Osteoblast (primary cell): ENCODE measurements at regions not wholly inside any gene's neighbourhood (a gene's known extent, or its start where the extent isn't known, plus 50 kb on each side); places are given as distances from the start of the nearest gene placed in this dataset.

Experiments used
- DNase-seq: peaks from one replicate; pipeline ENCODE4 v3.0.0; 2011; ENCODE audit warnings: low spot score, mixed read lengths; ENCODE audit not compliant: insufficient read length; ENCODE audit errors: missing footprints
- H2AFZ ChIP-seq: 2 replicates; pipeline ENCODE4 v1.6.0; 2011; ENCODE audit warnings: mild to moderate bottlenecking, low read length
- H3K27ac ChIP-seq: 2 replicates; pipeline ENCODE4 v1.5.1; 2011; ENCODE audit warnings: mild to moderate bottlenecking, low read depth, low read length, moderate library complexity
- H3K27me3 ChIP-seq: 2 replicates; pipeline ENCODE4 v1.6.0; 2012; ENCODE audit warnings: mild to moderate bottlenecking, control low read depth, inconsistent platforms, low read length, moderate library complexity; ENCODE audit not compliant: insufficient read depth
- H3K36me3 ChIP-seq: 2 replicates; pipeline ENCODE4 v1.5.1; 2011; ENCODE audit warnings: mild to moderate bottlenecking, low read length, control low read depth, moderate library complexity; ENCODE audit not compliant: insufficient read depth
- H3K4me1 ChIP-seq: 2 replicates; pipeline ENCODE4 v1.5.1; 2011; ENCODE audit warnings: mild to moderate bottlenecking, low read length, control low read depth, moderate library complexity; ENCODE audit not compliant: insufficient read depth
- H3K4me2 ChIP-seq: 2 replicates; pipeline ENCODE4 v1.6.0; 2011; ENCODE audit warnings: mild to moderate bottlenecking, low read length; ENCODE audit not compliant: insufficient read depth
- H3K4me3 ChIP-seq: fragments of 200-600 bp; sonication (generic); 3 replicates; pipeline ENCODE4 v1.5.1; 2012; ENCODE audit warnings: mild to moderate bottlenecking, low read length, inconsistent platforms; ENCODE audit not compliant: insufficient read depth
- H3K79me2 ChIP-seq: 2 replicates; pipeline ENCODE4 v1.6.0; 2012; ENCODE audit warnings: mild to moderate bottlenecking, low read length, control low read depth, inconsistent platforms; ENCODE audit not compliant: insufficient read depth
- H3K9me3 ChIP-seq: 2 replicates; pipeline ENCODE4 v1.5.1; 2011; ENCODE audit warnings: low read depth, low read length, control low read depth
- H4K20me1 ChIP-seq: 2 replicates; pipeline ENCODE4 v1.6.0; 2012; ENCODE audit warnings: mild to moderate bottlenecking, low read length, control low read depth; ENCODE audit not compliant: insufficient read depth
- CTCF ChIP-seq: IDR thresholded peaks from 2 replicates; pipeline ENCODE4 v1.5.1; 2011; ENCODE audit warnings: mild to moderate bottlenecking, low read depth, low read length, moderate library complexity; ENCODE audit errors: extremely low read depth

DNA sequence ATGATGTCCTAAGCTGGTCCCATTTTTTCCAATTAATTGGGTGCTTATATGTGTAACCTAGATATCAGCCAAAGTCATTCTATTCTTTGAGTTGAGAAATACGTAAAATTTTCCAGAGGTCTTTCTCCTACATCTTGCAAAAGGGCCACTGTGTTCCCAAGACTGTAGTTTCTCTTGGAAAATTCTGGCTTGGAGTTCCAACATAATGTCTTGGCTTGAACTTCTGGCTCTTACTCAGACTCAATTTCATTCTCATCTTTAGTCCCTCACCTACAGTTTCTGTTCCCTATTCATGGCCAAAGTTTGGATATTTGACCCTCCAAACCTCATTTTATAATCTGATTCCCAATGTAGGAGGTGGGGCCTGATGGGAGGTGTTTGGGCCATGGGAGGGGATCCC lies 201.4 kb upstream of the ARHGEF26 start:
- Histone ChIP-seq H3K4me2 (no peak overlapping the region), H4K20me1 (no peaks in the 10 kb centered on the region), H3K36me3 (no peaks in the 10 kb centered on the region), H2AFZ (no peak overlapping the region), H3K4me3 (no peak overlapping the region), H3K27ac (no peak overlapping the region), H3K79me2 (no peaks in the 10 kb centered on the region), H3K9me3 (no peaks in the 10 kb centered on the region), H3K4me1 (no peaks in the 10 kb centered on the region), H3K27me3 (no peaks in the 10 kb centered on the region)
- TF ChIP-seq CTCF, result no peak
- no peak for DNase-seq

- Histone ChIP-seq H3K4me2 (no peak overlapping the region), H3K79me2 (no peaks in the 10 kb centered on the region), H3K27ac (no peak overlapping the region), H3K9me3 (no peaks in the 10 kb centered on the region), H3K4me1 (no peaks in the 10 kb centered on the region), H2AFZ (no peak overlapping the region), H4K20me1 (no peaks in the 10 kb centered on the region), H3K4me3 (no peak overlapping the region), H3K27me3 (no peaks in the 10 kb centered on the region), H3K36me3 (no peaks in the 10 kb centered on the region)
- no peak for TF ChIP-seq CTCF
- DNase-seq, result no peak
Measured at GRCh38 chr3:153921826-153922225, 199.4 kb upstream of the ARHGEF26 start.

DNA sequence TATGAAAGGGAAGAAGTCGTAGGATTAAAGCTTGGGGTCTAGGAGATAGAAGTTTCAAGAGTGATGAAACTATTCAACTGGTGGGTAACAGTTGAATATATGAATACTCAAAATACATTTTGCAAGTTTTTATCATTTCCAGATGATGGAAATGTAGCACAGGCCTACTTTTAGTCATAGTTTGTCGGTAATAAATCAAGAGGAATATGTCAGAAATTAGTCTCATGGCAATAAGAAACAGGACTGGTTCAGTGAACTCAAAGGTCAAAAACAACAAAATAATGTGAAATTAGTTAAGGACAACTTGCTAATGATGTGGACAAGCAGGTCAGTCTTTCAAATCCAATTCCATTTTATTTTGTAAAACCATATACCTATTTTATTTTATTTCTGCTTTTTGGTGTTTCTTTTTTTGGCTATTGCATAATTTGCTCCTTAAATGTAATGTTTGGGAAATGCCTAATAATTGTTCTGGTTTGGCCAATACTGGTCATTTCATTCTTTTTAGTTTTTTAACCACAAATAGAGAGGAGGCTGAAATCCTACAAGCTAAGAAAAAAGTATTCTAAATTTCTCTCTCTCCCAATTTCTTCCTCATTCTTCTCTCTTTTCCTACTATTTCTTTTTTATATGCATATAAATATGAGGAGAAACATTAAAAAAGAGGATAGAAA lies 195.2 kb upstream of the ARHGEF26 start:
- H3K79me2 ChIP-seq, result no peaks in the 10 kb centered on the region
- DNase-seq, result no peak
- H3K4me3 ChIP-seq, result no peak overlapping the region
- H3K4me1 ChIP-seq, result no peaks in the 10 kb centered on the region
- no peak overlapping the region for H3K27ac ChIP-seq
- H4K20me1 ChIP-seq, result no peaks in the 10 kb centered on the region
- H3K27me3 ChIP-seq, result no peaks in the 10 kb centered on the region
- H3K36me3 ChIP-seq, result no peaks in the 10 kb centered on the region
- no peaks in the 10 kb centered on the region for H3K9me3 ChIP-seq
- no peak overlapping the region for H2AFZ ChIP-seq
- no peak overlapping the region for H3K4me2 ChIP-seq
- TF ChIP-seq CTCF, result no peak

DNA sequence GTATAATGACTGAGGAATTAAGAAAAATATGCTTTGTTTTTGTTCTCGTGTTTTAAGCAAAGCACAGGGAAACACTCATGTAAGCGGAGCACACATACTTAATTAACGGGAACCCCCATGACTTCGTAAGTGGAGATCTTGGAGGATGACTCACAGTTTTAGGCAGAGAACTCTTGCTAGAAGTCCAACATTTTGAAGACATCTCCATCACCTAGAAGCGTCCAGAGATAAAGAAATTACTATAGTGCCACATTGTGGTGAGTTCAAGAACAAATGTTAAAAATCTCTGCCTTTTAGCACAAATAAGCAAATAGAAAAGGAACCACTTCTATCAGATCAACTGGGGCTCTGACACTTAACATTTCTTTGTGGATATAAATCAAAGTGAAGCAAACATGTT lies 194.1 kb upstream of the ARHGEF26 start:
- peak; percentile 28 for TF ChIP-seq CTCF
- Histone ChIP-seq H3K79me2 (no peaks in the 10 kb centered on the region), H3K4me2 (no peak overlapping the region)

More for the DNA sequence above, 194.1 kb upstream of the ARHGEF26 start:
- H4K20me1 ChIP-seq, result no peaks in the 10 kb centered on the region
- DNase-seq, result no peak
- H3K4me1 ChIP-seq, result no peaks in the 10 kb centered on the region
- H2AFZ ChIP-seq, result peak overlapping the region; percentile 46
- no peaks in the 10 kb centered on the region for H3K9me3 ChIP-seq
- no peak overlapping the region for H3K4me3 ChIP-seq
- no peaks in the 10 kb centered on the region for H3K27me3 ChIP-seq
- H3K27ac ChIP-seq, result no peak overlapping the region
- no peaks in the 10 kb centered on the region for H3K36me3 ChIP-seq
